ENCODE measurements at regions not wholly inside any gene's neighbourhood (a gene's known extent, or its start where the extent isn't known, plus 50 kb on each side); places are given as distances from the start of the nearest gene placed in this dataset.

- no peak for TF ChIP-seq CTCF (conservative IDR thresholded peaks at IDR 0.05)
- H3K27ac ChIP-seq: no peak overlapping the region
Observed at GRCh38 chr10:128645486-128645885, 519.3 kb upstream of the MKI67 start.

DNA sequence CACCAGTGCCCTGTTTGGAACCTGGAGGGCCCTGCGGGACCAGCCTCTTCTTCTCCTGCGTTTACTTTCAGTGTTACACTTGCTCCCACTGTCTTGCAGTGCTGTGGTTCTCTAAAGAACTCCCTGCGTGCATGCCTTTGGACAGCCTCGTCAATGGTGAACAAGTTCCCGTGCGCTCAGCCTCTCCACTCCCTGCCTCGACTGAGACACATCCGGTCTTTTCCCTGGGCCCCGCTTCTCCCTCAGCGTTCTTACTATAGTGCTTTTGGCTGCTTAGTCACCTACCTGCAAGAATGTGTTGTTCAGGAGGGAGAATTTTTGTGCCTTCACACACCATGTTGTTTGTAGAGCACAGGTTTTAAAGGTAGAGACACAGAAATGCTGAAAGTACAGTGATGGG lies 520.7 kb upstream of the MKI67 start:
- no peak overlapping the region for H3K27ac ChIP-seq
- TF ChIP-seq CTCF (conservative IDR thresholded peaks at IDR 0.05): no peak

- TF ChIP-seq CTCF (conservative IDR thresholded peaks at IDR 0.05): no peak
- H3K27ac ChIP-seq: no peak overlapping the region
Observed at GRCh38 chr10:128657548-128657947, 531.3 kb upstream of the MKI67 start.

GRCh38 chr10:128660726-128661125 lies 534.5 kb upstream of the MKI67 start:
- no peak for TF ChIP-seq CTCF (conservative IDR thresholded peaks at IDR 0.05)
- no peak overlapping the region for H3K27ac ChIP-seq

- H3K27ac ChIP-seq: no peak overlapping the region
- no peak for TF ChIP-seq CTCF (conservative IDR thresholded peaks at IDR 0.05)
Observed at GRCh38 chr10:128661404-128662197, 535.4 kb upstream of the MKI67 start.

- TF ChIP-seq CTCF (conservative IDR thresholded peaks at IDR 0.05): no peak
- no peak overlapping the region for H3K27ac ChIP-seq
Observed at GRCh38 chr10:128662520-128662919, 536.3 kb upstream of the MKI67 start.

GRCh38 chr10:128664729-128665128 lies 538.5 kb upstream of the MKI67 start:
- H3K27ac ChIP-seq: no peak overlapping the region
- TF ChIP-seq CTCF (conservative IDR thresholded peaks at IDR 0.05): no peak
